ENCODE measurements at regions not wholly inside any gene's neighbourhood (a gene's known extent, or its start where the extent isn't known, plus 50 kb on each side); places are given as distances from the start of the nearest gene placed in this dataset.

GRCh38 chr18:34548120-34548972 lies 161.8 kb upstream of the DTNA start:
- Histone ChIP-seq H3K27ac (ENCODE audit: low read depth in 2 of 2, low read length in 2 of 2) (no peak overlapping the region), H3K9ac (ENCODE audit: low read length in 3 of 3) (no peak overlapping the region), H3K36me3 (ENCODE audit: control insufficient read depth in 2 of 3, insufficient read depth in 3 of 3, low read length in 3 of 3) (no peaks in the 10 kb centered on the region), H3K27me3 (ENCODE audit: control insufficient read depth, insufficient read depth, low read length) (no peaks in the 10 kb centered on the region), H3K4me3 (ENCODE audit: low read length in 3 of 3) (no peak overlapping the region), H3K9me3 (ENCODE audit: control insufficient read depth in 2 of 3, insufficient read depth in 1 of 3, low read length in 3 of 3) (no peaks in the 10 kb centered on the region), H3K4me1 (ENCODE audit: control insufficient read depth in 2 of 3, insufficient read depth in 2 of 3, low read depth in 1 of 3, low read length in 3 of 3) (no peaks in the 10 kb centered on the region)
- DNase-seq = no peak
- no peak for FAIRE-seq
- intact Hi-C loops (cut with DNase I) = no loop called here
- TF ChIP-seq, protein P1, sequence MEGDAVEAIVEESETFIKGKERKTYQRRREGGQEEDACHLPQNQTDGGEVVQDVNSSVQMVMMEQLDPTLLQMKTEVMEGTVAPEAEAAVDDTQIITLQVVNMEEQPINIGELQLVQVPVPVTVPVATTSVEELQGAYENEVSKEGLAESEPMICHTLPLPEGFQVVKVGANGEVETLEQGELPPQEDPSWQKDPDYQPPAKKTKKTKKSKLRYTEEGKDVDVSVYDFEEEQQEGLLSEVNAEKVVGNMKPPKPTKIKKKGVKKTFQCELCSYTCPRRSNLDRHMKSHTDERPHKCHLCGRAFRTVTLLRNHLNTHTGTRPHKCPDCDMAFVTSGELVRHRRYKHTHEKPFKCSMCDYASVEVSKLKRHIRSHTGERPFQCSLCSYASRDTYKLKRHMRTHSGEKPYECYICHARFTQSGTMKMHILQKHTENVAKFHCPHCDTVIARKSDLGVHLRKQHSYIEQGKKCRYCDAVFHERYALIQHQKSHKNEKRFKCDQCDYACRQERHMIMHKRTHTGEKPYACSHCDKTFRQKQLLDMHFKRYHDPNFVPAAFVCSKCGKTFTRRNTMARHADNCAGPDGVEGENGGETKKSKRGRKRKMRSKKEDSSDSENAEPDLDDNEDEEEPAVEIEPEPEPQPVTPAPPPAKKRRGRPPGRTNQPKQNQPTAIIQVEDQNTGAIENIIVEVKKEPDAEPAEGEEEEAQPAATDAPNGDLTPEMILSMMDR (IDR thresholded peaks at IDR 0.05; ENCODE audit: borderline replicate concordance, extremely low read depth, insufficient read depth) = no peak

GRCh38 chr18:34548973-34549294 lies 161.2 kb upstream of the DTNA start:
- H3K4me1 ChIP-seq (ENCODE audit: control insufficient read depth in 2 of 3, insufficient read depth in 2 of 3, low read depth in 1 of 3, low read length in 3 of 3) = no peaks in the 10 kb centered on the region
- H3K4me3 ChIP-seq (ENCODE audit: low read length in 3 of 3) = no peak overlapping the region
- H3K9me3 ChIP-seq (ENCODE audit: control insufficient read depth in 2 of 3, insufficient read depth in 1 of 3, low read length in 3 of 3) = no peaks in the 10 kb centered on the region
- H3K27ac ChIP-seq (ENCODE audit: low read depth in 2 of 2, low read length in 2 of 2) = no peak overlapping the region
- FAIRE-seq = no peak
- intact Hi-C loops (cut with DNase I) = no loop called here
- no peak for DNase-seq
- no peaks in the 10 kb centered on the region for H3K27me3 ChIP-seq (ENCODE audit: control insufficient read depth, insufficient read depth, low read length)
- TF ChIP-seq, protein P1 (IDR thresholded peaks at IDR 0.05; ENCODE audit: borderline replicate concordance, extremely low read depth, insufficient read depth) = no peak
- H3K9ac ChIP-seq (ENCODE audit: low read length in 3 of 3) = no peak overlapping the region
- no peaks in the 10 kb centered on the region for H3K36me3 ChIP-seq (ENCODE audit: control insufficient read depth in 2 of 3, insufficient read depth in 3 of 3, low read length in 3 of 3)

GRCh38 chr18:34549367-34549766 lies 160.7 kb upstream of the DTNA start:
- TF ChIP-seq, protein P1 (IDR thresholded peaks at IDR 0.05; ENCODE audit: borderline replicate concordance, extremely low read depth, insufficient read depth) = no peak
- intact Hi-C loops (cut with DNase I) = no loop called here
- no peaks in the 10 kb centered on the region for H3K27me3 ChIP-seq (ENCODE audit: control insufficient read depth, insufficient read depth, low read length)
- no peak overlapping the region for H3K9ac ChIP-seq (ENCODE audit: low read length in 3 of 3)
- H3K9me3 ChIP-seq (ENCODE audit: control insufficient read depth in 2 of 3, insufficient read depth in 1 of 3, low read length in 3 of 3) = no peaks in the 10 kb centered on the region
- FAIRE-seq = no peak
- no peaks in the 10 kb centered on the region for H3K4me1 ChIP-seq (ENCODE audit: control insufficient read depth in 2 of 3, insufficient read depth in 2 of 3, low read depth in 1 of 3, low read length in 3 of 3)
- no peak overlapping the region for H3K27ac ChIP-seq (ENCODE audit: low read depth in 2 of 2, low read length in 2 of 2)
- H3K4me3 ChIP-seq (ENCODE audit: low read length in 3 of 3) = no peak overlapping the region
- no peak for DNase-seq
- no peaks in the 10 kb centered on the region for H3K36me3 ChIP-seq (ENCODE audit: control insufficient read depth in 2 of 3, insufficient read depth in 3 of 3, low read length in 3 of 3)

All from kidney (tissue), 13 donors.